Urothelium cell line (cell line): ENCODE measurements at regions not wholly inside any gene's neighbourhood (a gene's known extent, or its start where the extent isn't known, plus 50 kb on each side); places are given as distances from the start of the nearest gene placed in this dataset.
"Not testable (repeated sequence)": the region's sequence is repeated elsewhere in the genome, so short reads cannot be mapped to it uniquely, and the experiment has no call there.

Experiments
- DNase-seq: peaks from one replicate; pipeline ENCODE4 v3.0.0; 2011; ENCODE audit warnings: low spot score, mixed read lengths
- FAIRE-seq: peaks from 2 replicates; lab custom pipeline; 2011; peaks lifted over from hg19 to GRCh38; lab: Jason Lieb, UNC

GRCh38 chr16:9663588-9663987 is 518.6 kb downstream of the GRIN2A start:
- DNase-seq (no peak), FAIRE-seq (no peak)

- FAIRE-seq (no peak), DNase-seq (peak; percentile 46)
These were observed 516.4 kb downstream of the GRIN2A start for GRCh38 chr16:9665851-9666271.

GRCh38 chr16:9666834-9667480 is 515.3 kb downstream of the GRIN2A start:
- DNase-seq (no peak), FAIRE-seq (no peak)

GRCh38 chr16:9670033-9670432 is 512.2 kb downstream of the GRIN2A start:
- FAIRE-seq (no peak), DNase-seq (no peak)

- not testable (repeated sequence) for FAIRE-seq, DNase-seq
These were observed 511.6 kb downstream of the GRIN2A start for GRCh38 chr16:9670616-9671015.

GRCh38 chr16:9676560-9677300 is 505.5 kb downstream of the GRIN2A start:
- FAIRE-seq, DNase-seq: not testable (repeated sequence)

GRCh38 chr16:9677301-9677653 is 505.0 kb downstream of the GRIN2A start:
- no peak for FAIRE-seq
- no peak for DNase-seq

GRCh38 chr16:9679213-9679767 is 502.9 kb downstream of the GRIN2A start:
- no peak for FAIRE-seq
- no peak for DNase-seq

GRCh38 chr16:9680019-9680655 is 502.1 kb downstream of the GRIN2A start:
- FAIRE-seq (no peak), DNase-seq (no peak)

GRCh38 chr16:9680968-9681367 is 501.3 kb downstream of the GRIN2A start:
- no peak for FAIRE-seq
- DNase-seq = no peak

- no peak for FAIRE-seq
- DNase-seq = no peak
These were observed 500.7 kb downstream of the GRIN2A start for GRCh38 chr16:9681508-9681907.

- FAIRE-seq = no peak
- no peak for DNase-seq
These were observed 499.9 kb downstream of the GRIN2A start for GRCh38 chr16:9682320-9682719.

- no peak for DNase-seq
- no peak for FAIRE-seq
These were observed 498.6 kb downstream of the GRIN2A start for GRCh38 chr16:9683677-9684076.

- DNase-seq (no peak), FAIRE-seq (no peak)
These were observed 494.4 kb downstream of the GRIN2A start for GRCh38 chr16:9687737-9688319.

GRCh38 chr16:9689597-9689996 is 492.6 kb downstream of the GRIN2A start:
- FAIRE-seq (no peak), DNase-seq (no peak)

- FAIRE-seq (no peak), DNase-seq (no peak)
These were observed 487.1 kb downstream of the GRIN2A start for GRCh38 chr16:9695152-9695551.
